M059J (cell line): ENCODE measurements at regions not wholly inside any gene's neighbourhood (a gene's known extent, or its start where the extent isn't known, plus 50 kb on each side); places are given as distances from the start of the nearest gene placed in this dataset.

Experiments
- DNase-seq: peaks from one replicate; pipeline ENCODE4 v3.0.0-alpha.2; 2012; ENCODE audit warnings: low read depth

DNA sequence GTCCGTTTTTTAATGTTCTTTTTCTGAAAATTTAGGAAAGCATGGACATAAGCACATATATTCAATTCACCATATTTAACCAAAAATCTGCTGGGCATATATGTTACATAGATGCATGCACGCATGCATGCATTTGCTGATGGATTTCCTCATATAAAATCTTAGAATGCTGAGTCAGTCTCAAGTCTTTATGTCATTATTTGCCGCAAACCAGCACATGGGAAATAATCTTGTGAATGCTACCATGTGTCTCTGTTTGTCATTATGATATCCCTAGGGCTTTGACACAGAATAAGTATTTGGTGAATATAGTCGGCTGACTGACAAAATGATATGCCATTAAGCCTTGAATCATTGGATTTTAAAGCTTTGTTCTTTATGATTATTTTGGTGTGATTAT is 776.5 kb downstream of the KCNT2 start:
- DNase-seq: no peak

DNA sequence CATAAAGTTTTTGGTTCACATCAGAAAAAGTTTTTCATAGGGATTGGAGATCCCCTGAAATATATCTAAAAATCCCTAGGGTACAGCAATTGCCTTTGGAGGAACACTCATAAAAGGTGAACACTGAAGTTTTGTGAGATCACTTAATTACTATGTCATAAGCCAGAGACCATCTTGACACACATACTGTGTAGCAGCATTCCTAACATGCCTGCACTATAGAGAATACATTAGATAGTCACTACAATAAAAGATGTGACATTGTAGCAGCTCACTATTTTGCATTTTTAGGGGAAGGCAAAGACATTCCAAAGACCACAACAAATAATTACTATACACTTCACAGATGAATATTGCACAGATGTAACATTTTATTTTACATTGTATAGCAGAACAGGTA is 779.9 kb downstream of the KCNT2 start:
- no peak for DNase-seq

DNA sequence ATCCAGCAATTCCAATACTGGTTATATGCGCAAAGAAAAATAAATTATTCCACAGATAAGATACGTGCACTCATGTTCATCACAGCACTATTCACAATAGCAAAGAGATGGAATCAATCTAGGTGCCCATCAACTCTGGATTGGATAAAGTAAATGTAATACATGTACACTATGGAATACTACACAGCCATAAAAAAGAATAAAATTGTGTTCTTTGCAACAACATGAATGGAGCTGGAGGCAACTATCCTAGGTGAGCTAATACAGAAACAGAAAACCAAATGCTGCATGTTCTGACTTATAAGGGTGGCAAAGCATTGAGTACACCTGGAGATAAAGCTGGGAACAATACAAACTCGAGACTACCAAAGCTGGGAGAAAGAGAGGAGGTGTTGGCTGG is 787.3 kb downstream of the KCNT2 start:
- no peak for DNase-seq

DNA sequence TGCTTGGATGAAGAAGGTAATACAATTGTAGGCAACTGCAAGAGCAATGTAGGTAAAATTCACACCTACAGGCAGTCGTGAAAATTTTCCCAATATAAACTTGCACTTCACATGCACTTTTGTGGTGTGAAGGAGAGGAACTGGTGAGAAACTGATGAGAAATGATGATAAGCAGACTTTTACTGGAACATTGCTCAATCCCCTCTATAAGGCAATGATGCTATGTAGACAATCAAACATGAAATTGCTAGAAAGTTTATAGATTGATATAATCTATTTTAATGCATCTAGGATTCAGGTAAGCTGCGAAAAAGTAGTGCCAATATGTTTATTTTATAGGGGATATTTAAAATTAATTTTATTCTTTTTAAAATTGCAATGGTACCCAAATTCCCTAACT is 802.2 kb downstream of the KCNT2 start:
- no peak for DNase-seq

DNA sequence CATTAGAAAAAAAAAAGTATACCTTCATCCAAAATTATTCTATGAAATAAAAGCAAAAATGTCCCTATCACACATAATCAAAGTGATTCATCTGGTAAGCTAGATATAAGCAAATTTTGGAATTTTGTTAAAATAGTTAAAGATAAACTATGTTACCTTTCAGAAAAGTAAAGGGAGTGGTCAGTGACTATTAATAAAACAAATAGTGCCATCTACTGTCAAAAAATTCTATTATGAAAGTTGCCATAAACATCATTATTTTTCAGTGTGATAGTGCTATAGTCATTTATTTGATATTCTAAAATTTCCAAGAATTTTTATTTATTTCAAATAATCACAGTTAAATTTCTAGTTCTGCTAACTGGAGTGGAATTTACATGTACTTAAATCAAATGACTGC is 803.7 kb downstream of the KCNT2 start:
- DNase-seq: no peak

DNA sequence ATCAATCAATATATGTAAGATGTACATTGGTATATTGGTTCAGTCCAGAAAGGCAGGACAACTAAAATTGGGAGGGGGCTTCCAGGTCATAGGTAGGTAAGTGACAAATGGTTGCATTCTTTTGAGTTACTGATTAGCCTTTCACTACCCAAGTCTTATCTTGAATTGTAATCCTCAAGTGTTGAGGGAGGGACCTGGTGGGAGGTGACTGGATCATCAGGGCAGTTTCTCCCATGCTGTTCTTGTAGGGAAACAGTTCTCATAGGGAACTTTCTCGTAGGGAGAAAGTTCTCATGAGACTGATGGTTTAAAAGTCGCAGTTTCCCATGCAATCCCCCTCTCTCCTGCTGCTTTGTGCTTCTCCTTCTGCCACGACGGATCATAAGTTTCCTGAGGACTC is 809.2 kb downstream of the KCNT2 start:
- no peak for DNase-seq

DNA sequence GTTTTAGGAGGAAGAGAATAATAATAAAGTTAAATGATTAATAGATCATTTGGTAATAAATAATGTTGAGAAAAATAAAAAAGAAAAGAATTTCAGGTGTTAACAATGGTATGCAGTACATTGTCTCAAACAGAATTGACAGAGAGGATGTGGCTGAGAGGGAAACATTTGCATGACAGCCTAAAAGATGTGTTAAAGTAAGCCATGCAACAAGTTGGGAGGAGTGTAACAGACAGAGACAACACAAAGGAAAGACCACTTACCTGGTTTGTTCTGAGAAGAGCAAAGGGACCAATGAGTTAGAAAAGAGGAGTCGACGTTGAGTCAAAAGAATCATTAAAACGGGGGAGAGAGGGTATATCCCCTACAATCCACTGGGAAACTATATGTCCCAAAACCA is 814.0 kb downstream of the KCNT2 start:
- no peak for DNase-seq

DNA sequence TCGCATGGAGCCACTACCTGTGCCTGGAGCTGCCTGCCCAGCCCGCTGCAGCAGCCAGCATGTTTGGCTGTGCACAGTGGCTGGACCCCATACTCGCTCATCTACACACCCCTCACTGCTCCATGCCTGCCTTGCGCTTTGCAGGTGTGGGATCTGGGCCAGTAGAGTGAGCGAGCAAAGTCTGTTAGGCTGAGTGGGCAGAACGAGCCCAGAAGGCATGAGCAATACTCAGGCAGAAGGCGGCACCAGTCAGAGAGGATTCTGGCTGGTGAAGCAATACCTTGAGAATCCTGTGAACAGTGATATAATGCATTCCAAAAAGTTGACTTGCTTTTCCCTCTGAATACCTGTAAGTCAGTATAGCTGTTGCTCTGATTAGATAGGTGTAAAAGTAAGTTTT is 816.4 kb downstream of the KCNT2 start:
- peak; percentile 22 for DNase-seq

DNA sequence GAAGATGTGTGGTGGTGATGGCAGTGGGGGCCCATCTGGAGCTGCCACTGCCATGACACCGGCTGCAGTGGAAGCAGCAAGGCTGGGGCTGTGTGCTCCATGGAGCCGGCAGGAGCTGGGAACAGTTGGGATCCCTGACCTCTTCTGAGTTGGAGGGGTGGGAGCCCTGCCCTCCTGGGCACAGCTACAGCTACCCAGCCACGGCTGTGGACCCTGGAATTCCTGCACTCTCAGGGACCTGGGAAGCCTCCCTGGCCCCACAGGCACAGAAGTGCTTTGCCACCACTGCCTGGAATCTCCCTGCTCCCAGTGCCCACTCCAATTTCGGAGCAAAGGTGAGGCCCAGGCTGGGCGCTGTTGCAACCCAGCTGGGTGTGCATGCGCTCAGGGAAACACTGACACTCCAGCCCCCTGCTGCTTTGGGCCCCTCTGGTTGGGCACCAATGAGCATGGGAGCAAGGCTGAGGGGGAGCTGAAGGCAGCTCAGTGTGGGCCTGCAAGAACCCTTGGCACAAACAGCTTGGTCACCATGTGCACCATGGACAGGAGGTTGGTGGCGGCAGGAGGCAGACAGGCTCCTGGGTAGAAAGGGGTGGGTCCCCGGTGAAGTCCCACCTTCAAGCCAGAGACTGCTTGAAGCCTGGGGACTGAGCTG is 817.6 kb downstream of the KCNT2 start:
- no peak for DNase-seq

DNA sequence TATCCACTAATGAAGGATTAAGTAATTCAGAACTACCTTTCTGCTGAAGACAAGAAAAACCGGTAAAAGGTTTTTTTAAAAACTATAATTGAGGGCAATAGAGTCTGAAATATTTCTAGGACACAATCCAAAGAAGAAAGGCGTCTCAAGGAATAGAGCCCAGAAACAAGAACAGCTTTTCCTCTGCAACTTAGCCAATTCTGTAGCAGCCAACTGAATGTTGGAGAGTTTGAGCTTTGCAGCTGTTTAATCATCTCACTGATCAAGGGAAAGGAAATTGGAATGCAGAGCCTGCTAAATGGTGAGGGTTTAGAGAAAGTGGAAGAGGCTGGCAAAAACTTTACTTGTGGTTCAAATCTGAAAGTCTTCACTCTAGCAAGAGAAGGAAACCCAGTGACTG is 818.9 kb downstream of the KCNT2 start:
- DNase-seq: no peak

DNA sequence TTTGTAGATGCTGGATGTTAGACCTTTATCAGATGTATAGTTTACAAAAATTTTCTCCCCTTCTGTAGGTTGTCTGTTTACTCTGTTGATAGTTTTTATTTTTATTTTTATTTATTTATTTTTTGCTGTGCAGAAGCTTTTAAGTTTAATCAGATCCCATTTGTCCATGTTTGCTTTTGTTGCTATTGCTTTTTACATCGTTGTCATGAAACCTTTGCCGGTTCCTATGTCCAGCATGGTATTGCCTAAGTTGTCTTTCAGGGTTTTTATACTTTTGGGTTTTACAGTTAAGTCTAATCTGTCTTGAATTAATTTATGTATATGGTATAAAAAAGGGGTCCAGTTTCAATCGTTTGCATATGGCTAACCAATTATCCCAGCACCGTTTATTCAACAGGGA is 819.5 kb downstream of the KCNT2 start:
- no peak for DNase-seq

DNA sequence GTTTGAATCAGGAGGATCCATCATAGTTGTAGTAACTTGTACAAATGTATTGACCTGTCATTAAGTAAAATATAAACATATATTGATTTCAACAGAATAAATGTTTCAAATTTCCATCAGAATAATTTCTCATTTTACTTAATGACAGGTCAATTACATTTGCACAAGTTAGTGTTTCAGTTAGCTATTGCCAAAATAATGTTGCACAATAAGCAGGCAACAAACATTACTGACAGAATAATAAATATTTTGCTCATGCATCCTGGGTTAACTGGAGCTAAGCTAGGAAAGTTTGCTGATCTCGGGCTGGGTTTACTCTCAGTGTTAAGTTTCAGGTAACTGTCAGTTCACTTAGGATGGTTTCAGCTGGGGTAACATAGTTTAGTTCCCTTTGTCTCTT is 822.4 kb downstream of the KCNT2 start:
- no peak for DNase-seq

DNA sequence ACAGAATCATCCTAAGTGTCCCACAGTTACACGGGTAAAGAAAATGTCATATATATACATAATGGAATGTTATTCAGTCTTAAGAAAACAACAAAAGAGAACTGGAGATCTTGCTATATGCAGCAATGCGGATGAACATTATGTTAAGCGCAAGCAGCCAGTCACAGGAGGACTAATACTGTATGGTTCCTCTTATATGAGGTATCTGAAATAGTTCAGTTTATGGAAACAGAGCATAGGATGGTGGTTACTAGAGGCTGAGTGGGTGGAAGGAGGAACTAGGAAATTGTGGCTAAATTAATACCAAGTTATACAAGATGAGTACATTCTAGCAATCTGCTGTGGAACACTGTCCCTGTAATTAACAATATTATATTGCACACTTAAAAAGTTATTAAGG is 834.3 kb downstream of the KCNT2 start:
- no peak for DNase-seq

DNA sequence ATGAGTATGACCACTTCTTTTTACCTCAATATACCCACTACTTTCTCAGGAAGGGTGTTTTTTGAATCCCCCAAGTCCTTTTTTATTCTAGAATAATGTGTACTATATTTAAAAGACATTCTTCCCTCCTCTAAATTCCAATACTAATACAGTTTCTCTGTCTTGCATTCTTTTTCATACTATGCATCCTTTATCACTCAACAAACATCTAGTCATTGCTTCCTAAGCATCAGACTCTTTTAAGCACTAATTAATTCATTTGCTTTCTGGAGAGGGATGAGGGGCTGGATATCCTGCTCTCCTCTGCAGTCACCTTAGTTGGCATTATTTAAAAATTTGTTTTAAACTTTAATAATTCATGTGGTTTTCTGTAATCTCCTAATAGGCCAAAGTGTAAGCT is 838.8 kb downstream of the KCNT2 start:
- DNase-seq: no peak

DNA sequence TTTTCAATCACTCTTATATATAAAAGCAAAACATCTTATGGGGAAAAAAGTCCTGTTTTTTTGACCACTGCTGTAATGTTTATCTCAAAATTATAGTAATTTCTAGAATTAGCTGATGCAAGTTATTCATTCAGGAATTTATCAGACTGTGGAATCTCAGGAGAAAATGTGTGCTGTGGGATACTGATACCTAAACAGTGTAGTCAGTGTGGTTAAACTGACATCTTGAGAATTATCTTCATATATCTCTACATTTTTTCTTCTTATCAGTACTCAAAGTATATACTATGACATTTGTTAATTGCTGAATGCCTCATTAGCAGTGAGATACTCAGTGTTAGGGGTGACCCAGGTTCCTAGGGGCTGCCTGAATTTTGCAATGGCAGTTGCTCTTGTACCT is 839.3 kb downstream of the KCNT2 start:
- no peak for DNase-seq

DNA sequence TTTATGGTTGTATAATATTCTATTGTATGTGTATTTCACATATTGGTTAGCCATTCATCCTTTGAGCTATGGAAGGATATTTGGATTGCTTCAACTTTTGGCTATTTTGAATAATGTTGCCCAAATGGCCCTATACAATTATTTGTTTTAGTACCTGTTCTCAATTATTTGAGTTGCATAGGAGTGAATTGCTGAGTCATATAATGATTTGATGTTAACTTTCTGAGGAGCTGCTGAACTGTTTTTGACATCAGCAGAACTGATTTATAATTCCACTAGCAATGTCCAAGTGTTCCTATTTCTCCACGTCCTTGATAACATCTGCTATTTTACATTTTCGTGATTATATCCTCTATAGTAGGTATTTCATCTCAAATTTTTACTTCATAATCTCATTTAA is 839.9 kb downstream of the KCNT2 start:
- no peak for DNase-seq

DNA sequence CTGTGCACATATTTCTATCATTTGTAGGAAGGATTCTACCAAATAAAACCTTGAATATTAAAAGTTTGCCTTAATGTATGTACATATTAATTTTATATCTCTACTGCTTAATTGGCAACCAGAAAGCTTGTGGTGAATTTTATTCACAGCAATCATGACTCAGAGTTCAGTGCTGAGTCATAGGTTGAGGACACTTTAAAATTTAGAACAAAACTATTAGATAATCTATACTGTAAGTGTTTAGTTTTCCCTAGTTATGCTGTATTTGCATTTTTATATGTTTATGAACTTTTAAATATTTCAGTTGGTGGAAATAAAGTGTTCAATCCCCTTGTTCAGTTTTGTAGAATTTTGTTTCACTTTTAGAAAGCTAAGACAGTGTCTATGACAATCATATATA is 841.5 kb downstream of the KCNT2 start:
- peak; percentile 53 for DNase-seq

DNA sequence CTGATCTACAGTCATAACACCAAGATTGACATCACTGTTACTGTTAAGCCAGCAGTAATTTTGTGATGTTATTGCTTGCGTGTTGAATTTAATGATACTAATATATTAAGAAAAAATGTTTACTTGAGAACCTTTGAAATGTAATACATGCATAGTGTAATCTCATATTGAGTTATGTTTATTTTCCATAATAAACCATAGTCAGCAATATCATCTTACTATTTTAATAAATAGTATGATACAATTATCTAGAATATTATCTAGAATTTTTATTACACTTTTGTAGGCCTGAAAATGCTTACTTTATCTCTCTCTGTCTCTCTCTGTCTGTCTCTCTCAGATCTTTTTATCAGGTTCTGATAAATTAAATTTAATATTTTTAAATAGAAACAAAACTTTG is 843.1 kb downstream of the KCNT2 start:
- DNase-seq: no peak

DNA sequence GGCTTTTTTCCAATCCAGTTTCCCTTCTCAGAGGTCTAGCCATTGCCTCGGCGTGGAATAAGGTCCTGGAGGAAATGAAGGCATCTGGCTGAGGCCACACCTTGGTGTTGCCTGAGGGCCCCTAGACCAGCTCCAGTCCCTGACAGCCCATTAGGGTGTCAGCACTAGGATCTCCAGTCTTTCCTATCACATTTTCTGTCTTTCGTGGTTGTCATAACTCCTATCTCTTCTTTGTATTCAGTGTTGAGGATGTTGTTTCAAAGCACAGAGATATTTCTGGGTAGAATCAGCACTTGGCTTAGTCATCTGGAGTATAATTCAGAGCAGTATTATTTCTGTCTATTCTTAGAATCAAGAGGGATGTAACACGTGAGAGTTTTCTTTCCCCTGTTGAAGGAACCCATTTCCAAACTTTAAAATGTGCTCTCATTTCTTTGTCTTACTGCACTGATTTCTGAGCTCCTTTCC is 844.3 kb downstream of the KCNT2 start:
- DNase-seq: peak; percentile 16

DNA sequence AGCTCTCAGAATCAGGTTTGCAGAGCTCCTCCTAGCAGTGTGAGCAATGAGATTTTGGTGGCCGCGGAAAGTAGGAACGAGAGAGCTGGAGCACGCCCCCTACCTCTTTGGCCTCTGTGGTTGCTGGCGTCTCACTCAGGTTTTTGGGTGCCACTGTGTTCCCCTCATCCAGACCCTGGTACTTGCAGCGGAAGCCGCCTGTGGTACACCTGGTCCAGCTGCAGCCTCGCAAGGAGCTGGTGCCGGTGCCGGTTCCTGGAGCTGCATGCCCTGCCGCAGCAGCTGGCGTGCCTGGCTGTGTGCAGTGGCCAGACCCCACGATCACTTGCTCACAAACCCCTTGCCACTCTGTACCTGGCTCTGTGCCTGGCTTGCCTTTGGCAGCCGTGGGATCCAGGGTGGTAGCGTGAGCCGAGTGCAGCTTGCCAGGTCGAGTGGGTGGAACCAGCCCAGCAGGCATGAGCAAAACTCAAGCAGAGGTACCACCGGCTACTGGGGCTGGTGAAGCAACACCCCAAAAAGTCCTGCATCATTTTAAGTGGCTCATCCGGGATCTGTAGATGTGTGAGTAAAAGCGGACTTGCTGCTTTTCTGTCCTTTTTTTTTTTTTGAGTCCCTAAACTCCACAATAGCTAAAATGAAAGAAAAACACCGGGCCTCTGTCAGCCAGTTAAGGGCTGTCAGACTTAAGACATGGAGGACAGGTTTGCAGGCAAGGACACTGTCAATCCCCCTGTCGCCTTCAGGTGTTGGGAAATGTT is 844.9 kb downstream of the KCNT2 start:
- peak; percentile 19 for DNase-seq

DNA sequence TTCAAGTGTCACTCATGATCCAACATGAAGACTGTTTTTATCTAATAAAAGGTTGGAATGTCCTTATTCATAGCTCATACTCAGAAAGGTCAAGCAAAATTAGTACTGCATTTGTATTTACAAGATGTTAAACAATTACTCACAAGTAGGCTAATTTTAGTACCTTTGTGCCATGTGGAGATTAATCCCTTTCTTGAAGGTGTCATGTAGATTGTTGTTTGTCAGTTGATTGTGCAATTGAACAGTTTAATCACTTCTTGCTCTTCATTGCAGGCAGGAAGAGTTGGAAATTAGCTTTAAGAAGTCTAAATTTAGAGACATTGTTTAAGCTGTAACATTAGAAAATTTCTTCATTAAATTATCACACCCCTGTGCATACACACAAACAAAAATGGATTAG is 847.1 kb downstream of the KCNT2 start:
- DNase-seq: no peak

DNA sequence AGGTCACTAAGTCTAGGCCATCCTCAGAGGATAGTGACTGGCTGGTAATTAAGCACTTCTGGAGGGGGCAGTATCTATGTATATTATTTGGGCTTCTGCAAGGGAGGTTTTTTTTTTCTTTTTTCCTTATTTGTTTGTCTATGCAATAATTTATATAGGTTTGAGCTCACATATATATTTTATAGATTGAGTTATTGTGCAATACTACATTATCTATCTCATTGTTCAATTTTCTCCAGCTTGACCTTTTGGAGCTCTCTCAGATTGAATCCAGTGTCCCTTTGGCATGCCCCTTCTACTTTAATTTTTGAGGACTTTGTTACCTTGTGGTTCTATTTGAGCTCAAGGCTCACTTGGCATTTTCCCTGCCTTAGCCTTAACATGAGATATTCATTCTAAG is 852.1 kb downstream of the KCNT2 start:
- no peak for DNase-seq

DNA sequence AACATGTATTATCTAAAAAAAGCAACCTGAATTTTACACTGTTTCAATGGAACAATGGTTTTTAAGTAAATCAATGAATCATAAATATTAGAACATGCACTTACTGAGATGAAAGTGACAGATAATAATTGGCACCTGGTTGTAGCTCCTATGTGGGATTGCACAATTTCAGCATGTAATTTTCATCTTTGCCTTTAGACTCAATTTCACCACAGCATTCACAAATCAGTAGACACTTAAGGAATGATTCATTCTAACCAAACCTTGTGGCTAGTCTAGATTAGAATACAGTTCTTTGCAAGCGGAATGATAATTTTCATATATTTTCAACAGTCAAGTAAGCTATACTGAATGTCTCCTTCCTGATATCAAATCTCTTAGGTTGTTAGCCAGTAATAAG is 853.4 kb downstream of the KCNT2 start:
- peak; percentile 25 for DNase-seq

DNA sequence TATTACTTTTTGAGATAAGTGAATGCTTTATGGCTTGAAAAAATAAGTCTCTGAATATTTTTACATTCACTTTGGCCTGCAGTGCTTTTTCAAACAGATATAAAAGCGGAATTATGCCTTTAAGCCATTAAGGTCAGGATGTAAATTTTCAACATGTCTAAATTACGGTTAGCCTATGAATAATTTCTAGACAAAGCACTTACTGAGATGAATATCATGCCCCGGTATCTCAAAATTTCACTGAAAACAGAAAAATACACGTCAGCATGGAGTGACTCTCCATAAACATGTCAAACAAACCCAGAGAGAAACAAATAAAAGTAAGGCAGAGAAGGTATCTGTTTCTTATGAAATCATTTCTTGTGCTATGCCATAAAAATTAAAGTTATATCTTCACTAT is 853.9 kb downstream of the KCNT2 start:
- DNase-seq: no peak
